ENCODE measurements at regions not wholly inside any gene's neighbourhood (a gene's known extent, or its start where the extent isn't known, plus 50 kb on each side); places are given as distances from the start of the nearest gene placed in this dataset.

- Histone ChIP-seq H3K27ac (peak overlapping the region; percentile 12), H3K9me3 (ENCODE audit: low read depth) (no peaks in the 10 kb centered on the region), H2AFZ (no peak overlapping the region), H3K79me2 (no peaks in the 10 kb centered on the region), H3K9me2 (replicated peaks; ENCODE audit: insufficient read depth) (no peaks in the 10 kb centered on the region), H3K4me3 (no peak overlapping the region), H4K20me1 (ENCODE audit: insufficient read depth, poor library complexity, severe bottlenecking) (no peaks in the 10 kb centered on the region), H3K4me2 (no peak overlapping the region), H3K27me3 (no peaks in the 10 kb centered on the region), H3K4me1 (ENCODE audit: insufficient read depth) (peaks cover 10% of the 10 kb centered on the region), H3K36me3 (replicated peaks; ENCODE audit: insufficient read depth, low read depth) (no peaks in the 10 kb centered on the region)
- no peak for DNase-seq (ENCODE audit: low spot score)
- TF ChIP-seq EZH2phosphoT487 (IDR thresholded peaks at IDR 0.05; ENCODE audit: low read depth, severe bottlenecking, unreplicated experiment) (no peak), EZH2 (IDR thresholded peaks at IDR 0.05; ENCODE audit: borderline replicate concordance) (no peak), CTCF (IDR thresholded peaks at IDR 0.05; ENCODE audit: poor library complexity) (no peak)
- WGBS (ENCODE audit: low lambda C conversion rate, missing lambda C conversion rate), result 68% methylated on average over 1 of the region's 1 CpG
These were observed 70.1 kb upstream of the STARD4 start for GRCh38 chr5:111582451-111582850.

GRCh38 chr5:111580956-111581355, 68.6 kb upstream of the STARD4 start:
- H3K36me3 ChIP-seq (replicated peaks; ENCODE audit: insufficient read depth, low read depth), result no peaks in the 10 kb centered on the region
- no peaks in the 10 kb centered on the region for H3K9me2 ChIP-seq (replicated peaks; ENCODE audit: insufficient read depth)
- no peak for TF ChIP-seq EZH2phosphoT487 (IDR thresholded peaks at IDR 0.05; ENCODE audit: low read depth, severe bottlenecking, unreplicated experiment)
- TF ChIP-seq CTCF (IDR thresholded peaks at IDR 0.05; ENCODE audit: poor library complexity), result no peak
- TF ChIP-seq EZH2 (IDR thresholded peaks at IDR 0.05; ENCODE audit: borderline replicate concordance), result no peak
- peaks cover 10% of the 10 kb centered on the region for H3K4me1 ChIP-seq (ENCODE audit: insufficient read depth)
- DNase-seq (ENCODE audit: low spot score), result peak; percentile 39
- no peaks in the 10 kb centered on the region for H4K20me1 ChIP-seq (ENCODE audit: insufficient read depth, poor library complexity, severe bottlenecking)
- no peak overlapping the region for H3K4me3 ChIP-seq
- H3K27me3 ChIP-seq, result no peaks in the 10 kb centered on the region
- H3K79me2 ChIP-seq, result no peaks in the 10 kb centered on the region
- H2AFZ ChIP-seq, result no peak overlapping the region
- peak overlapping the region; percentile 63 for H3K27ac ChIP-seq
- H3K4me2 ChIP-seq, result no peak overlapping the region
- no peaks in the 10 kb centered on the region for H3K9me3 ChIP-seq (ENCODE audit: low read depth)

GRCh38 chr5:111574311-111574710, 62.0 kb upstream of the STARD4 start:
- 92% methylated on average over 2 of the region's 2 CpGs for WGBS (ENCODE audit: low lambda C conversion rate, missing lambda C conversion rate)
- H3K27me3 ChIP-seq, result no peaks in the 10 kb centered on the region
- TF ChIP-seq CTCF (IDR thresholded peaks at IDR 0.05; ENCODE audit: poor library complexity) (no peak), EZH2phosphoT487 (IDR thresholded peaks at IDR 0.05; ENCODE audit: low read depth, severe bottlenecking, unreplicated experiment) (no peak), EZH2 (IDR thresholded peaks at IDR 0.05; ENCODE audit: borderline replicate concordance) (no peak)

GRCh38 chr5:111572561-111572960, 60.2 kb upstream of the STARD4 start:
- DNase-seq (ENCODE audit: low spot score), result no peak
- Histone ChIP-seq H3K27me3 (no peaks in the 10 kb centered on the region), H3K27ac (no peak overlapping the region), H4K20me1 (ENCODE audit: insufficient read depth, poor library complexity, severe bottlenecking) (no peaks in the 10 kb centered on the region), H3K4me3 (no peak overlapping the region), H3K9me3 (ENCODE audit: low read depth) (no peaks in the 10 kb centered on the region), H3K9me2 (replicated peaks; ENCODE audit: insufficient read depth) (no peaks in the 10 kb centered on the region), H3K4me1 (ENCODE audit: insufficient read depth) (no peaks in the 10 kb centered on the region), H3K4me2 (no peak overlapping the region), H3K36me3 (replicated peaks; ENCODE audit: insufficient read depth, low read depth) (no peaks in the 10 kb centered on the region), H3K79me2 (no peaks in the 10 kb centered on the region), H2AFZ (no peak overlapping the region)
- 83% methylated on average over 5 of the region's 5 CpGs for WGBS (ENCODE audit: low lambda C conversion rate, missing lambda C conversion rate)
- no peak for TF ChIP-seq EZH2phosphoT487 (IDR thresholded peaks at IDR 0.05; ENCODE audit: low read depth, severe bottlenecking, unreplicated experiment)
- TF ChIP-seq EZH2 (IDR thresholded peaks at IDR 0.05; ENCODE audit: borderline replicate concordance), result no peak
- TF ChIP-seq CTCF (IDR thresholded peaks at IDR 0.05; ENCODE audit: poor library complexity), result no peak

More at GRCh38 chr5:111574311-111574710, 62.0 kb upstream of the STARD4 start:
- no peak overlapping the region for H3K4me2 ChIP-seq
- H3K36me3 ChIP-seq (replicated peaks; ENCODE audit: insufficient read depth, low read depth), result no peaks in the 10 kb centered on the region
- H3K27ac ChIP-seq, result no peak overlapping the region
- H3K4me1 ChIP-seq (ENCODE audit: insufficient read depth), result no peaks in the 10 kb centered on the region
- H3K9me3 ChIP-seq (ENCODE audit: low read depth), result no peaks in the 10 kb centered on the region
- DNase-seq (ENCODE audit: low spot score), result no peak
- no peaks in the 10 kb centered on the region for H3K79me2 ChIP-seq
- H3K4me3 ChIP-seq, result no peak overlapping the region
- no peaks in the 10 kb centered on the region for H4K20me1 ChIP-seq (ENCODE audit: insufficient read depth, poor library complexity, severe bottlenecking)
- no peaks in the 10 kb centered on the region for H3K9me2 ChIP-seq (replicated peaks; ENCODE audit: insufficient read depth)
- H2AFZ ChIP-seq, result no peak overlapping the region

Data from hepatocyte (in vitro differentiated cells).